ENCODE measurements at regions not wholly inside any gene's neighbourhood (a gene's known extent, or its start where the extent isn't known, plus 50 kb on each side); places are given as distances from the start of the nearest gene placed in this dataset.

DNA sequence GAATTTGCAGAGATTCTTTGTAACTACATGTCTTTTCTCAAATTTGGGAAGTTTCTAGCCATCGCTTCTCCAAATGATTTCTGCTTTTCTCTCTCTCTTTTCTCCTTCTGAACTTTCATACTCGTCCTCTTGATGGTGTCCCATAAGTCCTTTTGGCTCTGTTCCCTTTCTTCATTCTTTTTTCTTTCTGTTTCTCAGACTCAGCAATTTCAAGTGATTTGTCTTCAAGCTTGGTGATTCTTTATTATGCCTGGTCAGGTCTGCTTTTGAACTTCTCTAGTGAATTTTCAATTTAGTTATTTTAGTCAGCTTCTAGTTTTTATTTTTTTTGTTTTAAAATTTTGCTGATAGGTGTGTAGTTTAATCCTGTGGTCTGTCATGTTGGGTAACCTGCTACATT, 57.6 kb upstream of the EEF1E1 start:
- Histone ChIP-seq H3K9me3 (ENCODE audit: control insufficient read depth in 1 of 2, insufficient read depth in 1 of 2, low read length in 2 of 2) (no peaks in the 10 kb centered on the region), H3K36me3 (ENCODE audit: insufficient read depth, low read length) (no peaks in the 10 kb centered on the region), H3K27me3 (ENCODE audit: control insufficient read depth in 1 of 2, insufficient read depth in 2 of 2, low read length in 2 of 2) (peaks cover 0 to 2% of the 10 kb centered on the region in 2 experiments), H3K4me3 (ENCODE audit: low read length) (no peak overlapping the region), H3K4me1 (ENCODE audit: insufficient read depth, low read length) (no peaks in the 10 kb centered on the region), H3K27ac (ENCODE audit: low read depth in 1 of 2, low read length in 2 of 2) (no peak overlapping the region)
- Mint-ChIP-seq H3K27ac (no peak overlapping the region), H3K4me3 (no peak overlapping the region), H3K36me3 (ENCODE audit: low read depth) (no peaks in the 10 kb centered on the region), H3K9me3 (peaks cover 4% of the 10 kb centered on the region), H3K4me1 (ENCODE audit: low read depth) (no peaks in the 10 kb centered on the region), H3K27me3 (peaks cover 16% of the 10 kb centered on the region)
- DNase-seq: no peak
- no peak for ATAC-seq (ENCODE audit: poor library complexity)
- intact Hi-C loops (cut with DNase I, micrococcal nuclease): no loop called here
- TF ChIP-seq, protein P1, sequence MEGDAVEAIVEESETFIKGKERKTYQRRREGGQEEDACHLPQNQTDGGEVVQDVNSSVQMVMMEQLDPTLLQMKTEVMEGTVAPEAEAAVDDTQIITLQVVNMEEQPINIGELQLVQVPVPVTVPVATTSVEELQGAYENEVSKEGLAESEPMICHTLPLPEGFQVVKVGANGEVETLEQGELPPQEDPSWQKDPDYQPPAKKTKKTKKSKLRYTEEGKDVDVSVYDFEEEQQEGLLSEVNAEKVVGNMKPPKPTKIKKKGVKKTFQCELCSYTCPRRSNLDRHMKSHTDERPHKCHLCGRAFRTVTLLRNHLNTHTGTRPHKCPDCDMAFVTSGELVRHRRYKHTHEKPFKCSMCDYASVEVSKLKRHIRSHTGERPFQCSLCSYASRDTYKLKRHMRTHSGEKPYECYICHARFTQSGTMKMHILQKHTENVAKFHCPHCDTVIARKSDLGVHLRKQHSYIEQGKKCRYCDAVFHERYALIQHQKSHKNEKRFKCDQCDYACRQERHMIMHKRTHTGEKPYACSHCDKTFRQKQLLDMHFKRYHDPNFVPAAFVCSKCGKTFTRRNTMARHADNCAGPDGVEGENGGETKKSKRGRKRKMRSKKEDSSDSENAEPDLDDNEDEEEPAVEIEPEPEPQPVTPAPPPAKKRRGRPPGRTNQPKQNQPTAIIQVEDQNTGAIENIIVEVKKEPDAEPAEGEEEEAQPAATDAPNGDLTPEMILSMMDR (IDR thresholded peaks at IDR 0.05): no peak
- CTCF ChIA-PET: no interaction called here
- POLR2A ChIA-PET: interaction anchor here (0.6 kb wide), 1 partner anchor 220 kb away, joined by 4 read pairs; no protein-coding TSS in a partner anchor

- ATAC-seq (ENCODE audit: poor library complexity): no peak
Measured at GRCh38 chr6:8157839-8158238, 55.5 kb upstream of the EEF1E1 start.

DNA sequence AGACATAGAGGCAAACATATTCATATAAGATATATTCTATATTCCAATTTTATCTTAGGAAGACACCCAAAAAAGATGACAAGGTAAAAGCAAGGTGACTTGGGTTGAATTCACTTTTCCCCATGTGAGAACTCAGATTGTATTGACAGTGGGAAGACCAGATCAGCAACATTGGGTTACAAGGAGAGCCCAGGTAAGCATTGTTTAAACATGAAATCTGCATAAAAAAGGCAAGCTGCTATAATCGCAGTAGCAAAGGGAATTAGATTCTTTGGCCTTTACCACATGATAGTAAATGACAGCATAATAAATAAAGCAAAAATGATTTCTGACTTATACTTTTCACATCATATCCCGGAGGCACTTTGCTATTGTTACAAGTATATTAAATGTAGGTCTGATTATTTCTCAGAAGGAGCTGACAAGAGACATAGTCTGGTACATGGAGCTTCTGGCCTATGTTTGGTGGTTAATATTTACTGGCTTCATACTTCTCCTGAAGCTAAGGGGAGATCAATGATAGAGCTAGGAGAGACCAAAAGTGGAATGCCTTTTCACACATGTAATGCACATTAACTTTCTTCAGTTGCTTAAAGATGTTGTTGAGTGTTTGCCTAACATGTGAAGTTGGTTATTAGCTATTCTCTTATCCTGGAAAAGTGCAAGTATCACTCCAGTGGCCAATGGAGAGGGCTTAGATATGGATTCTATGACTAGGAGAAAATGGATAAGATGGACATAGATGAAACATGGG, 53.1 kb upstream of the EEF1E1 start:
- no peak overlapping the region for H3K27ac Mint-ChIP-seq
- ATAC-seq (ENCODE audit: poor library complexity): no peak

More at GRCh38 chr6:8157839-8158238, 55.5 kb upstream of the EEF1E1 start:
- Histone ChIP-seq H3K9me3 (ENCODE audit: control insufficient read depth in 1 of 2, insufficient read depth in 1 of 2, low read length in 2 of 2) (no peaks in the 10 kb centered on the region), H3K4me1 (ENCODE audit: insufficient read depth, low read length) (no peaks in the 10 kb centered on the region), H3K27me3 (ENCODE audit: control insufficient read depth in 1 of 2, insufficient read depth in 2 of 2, low read length in 2 of 2) (peaks cover 0 to 2% of the 10 kb centered on the region in 2 experiments), H3K36me3 (ENCODE audit: insufficient read depth, low read length) (no peaks in the 10 kb centered on the region), H3K27ac (ENCODE audit: low read depth in 1 of 2, low read length in 2 of 2) (no peak overlapping the region), H3K4me3 (ENCODE audit: low read length) (no peak overlapping the region)
- TF ChIP-seq, protein P1 (IDR thresholded peaks at IDR 0.05): no peak
- Mint-ChIP-seq H3K27me3 (peaks cover 21% of the 10 kb centered on the region), H3K4me1 (ENCODE audit: low read depth) (no peaks in the 10 kb centered on the region), H3K27ac (no peak overlapping the region), H3K36me3 (ENCODE audit: low read depth) (no peaks in the 10 kb centered on the region), H3K9me3 (peaks cover 4% of the 10 kb centered on the region), H3K4me3 (no peak overlapping the region)
- CTCF ChIA-PET: no interaction called here
- no peak for DNase-seq
- POLR2A ChIA-PET: no interaction called here
- intact Hi-C loops (cut with DNase I, micrococcal nuclease): no loop called here

More for the DNA sequence above, 53.1 kb upstream of the EEF1E1 start:
- Mint-ChIP-seq H3K4me1 (ENCODE audit: low read depth) (no peaks in the 10 kb centered on the region), H3K36me3 (ENCODE audit: low read depth) (no peaks in the 10 kb centered on the region), H3K27me3 (peaks cover 16% of the 10 kb centered on the region), H3K9me3 (no peaks in the 10 kb centered on the region), H3K4me3 (no peak overlapping the region)
- no peaks in the 10 kb centered on the region for H3K27me3 ChIP-seq (ENCODE audit: control insufficient read depth in 1 of 2, insufficient read depth in 2 of 2, low read length in 2 of 2)
- H3K4me3 ChIP-seq (ENCODE audit: low read length): no peak overlapping the region
- ChIA-PET POLR2A (no interaction called here), CTCF (no interaction called here)
- no peaks in the 10 kb centered on the region for H3K36me3 ChIP-seq (ENCODE audit: insufficient read depth, low read length)
- intact Hi-C loops (cut with DNase I, micrococcal nuclease): no loop called here
- no peak for DNase-seq
- no peaks in the 10 kb centered on the region for H3K4me1 ChIP-seq (ENCODE audit: insufficient read depth, low read length)
- no peaks in the 10 kb centered on the region for H3K9me3 ChIP-seq (ENCODE audit: control insufficient read depth in 1 of 2, insufficient read depth in 1 of 2, low read length in 2 of 2)
- H3K27ac ChIP-seq (ENCODE audit: low read depth in 1 of 2, low read length in 2 of 2): no peak overlapping the region
- TF ChIP-seq, protein P1 (IDR thresholded peaks at IDR 0.05): no peak

Data from CD4-positive, alpha-beta T cell (primary cell).